Rectal smooth muscle tissue (tissue), 1 donor: ENCODE measurements at regions not wholly inside any gene's neighbourhood (a gene's known extent, or its start where the extent isn't known, plus 50 kb on each side); places are given as distances from the start of the nearest gene placed in this dataset.
"Not testable (repeated sequence)": the region's sequence is repeated elsewhere in the genome, so short reads cannot be mapped to it uniquely, and the experiment has no call there.

Experiments
- H3K27ac ChIP-seq: one replicate; pipeline ENCODE4 v1.7.0; 2013; ENCODE audit warnings: low read depth, low read length, inconsistent platforms
- H3K27me3 ChIP-seq: one replicate; pipeline ENCODE4 v1.7.0; 2013; ENCODE audit warnings: low read length; ENCODE audit not compliant: control insufficient read depth, insufficient read depth
- H3K36me3 ChIP-seq: one replicate; pipeline ENCODE4 v1.7.0; 2013; ENCODE audit warnings: low read length; ENCODE audit not compliant: control insufficient read depth, insufficient read depth
- H3K4me1 ChIP-seq: one replicate; pipeline ENCODE4 v1.7.0; 2013; ENCODE audit warnings: low read length; ENCODE audit not compliant: control insufficient read depth, insufficient read depth
- H3K4me3 ChIP-seq: one replicate; pipeline ENCODE4 v1.7.0; 2013; ENCODE audit warnings: low read length
- H3K9ac ChIP-seq: one replicate; pipeline ENCODE4 v1.7.0; 2013; ENCODE audit warnings: low read length

DNA sequence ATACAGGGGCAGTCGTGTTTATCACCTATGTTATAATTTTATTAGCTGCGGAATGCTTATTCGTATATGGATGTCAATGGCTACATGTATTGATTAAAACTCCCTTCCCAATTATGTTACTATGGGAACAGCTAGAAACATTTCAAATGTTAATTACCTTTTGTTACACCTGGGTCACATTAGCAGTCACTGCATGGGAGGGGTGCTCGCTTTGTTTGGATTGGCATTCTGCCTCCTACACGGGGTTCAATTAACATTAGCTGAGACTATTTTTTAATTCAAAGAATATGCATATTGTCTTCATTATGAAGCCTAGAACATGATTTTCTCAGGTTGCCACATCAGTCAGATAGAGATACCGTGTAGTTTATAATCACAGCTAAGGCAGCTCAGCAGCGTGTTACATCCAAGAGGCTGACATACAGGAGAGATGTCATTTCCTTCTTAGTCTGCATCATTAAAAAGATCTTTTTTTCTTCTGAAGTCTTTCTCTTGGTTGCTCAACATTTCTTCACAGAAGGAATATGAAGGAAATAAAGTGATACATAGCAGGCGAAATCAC is 76.2 kb upstream of the RPS6KA2 start:
- no peak overlapping the region for H3K9ac ChIP-seq
- H3K27me3 ChIP-seq, result no peaks in the 10 kb centered on the region
- H3K27ac ChIP-seq, result no peak overlapping the region
- no peaks in the 10 kb centered on the region for H3K36me3 ChIP-seq
- H3K4me1 ChIP-seq, result no peaks in the 10 kb centered on the region
- no peak overlapping the region for H3K4me3 ChIP-seq

DNA sequence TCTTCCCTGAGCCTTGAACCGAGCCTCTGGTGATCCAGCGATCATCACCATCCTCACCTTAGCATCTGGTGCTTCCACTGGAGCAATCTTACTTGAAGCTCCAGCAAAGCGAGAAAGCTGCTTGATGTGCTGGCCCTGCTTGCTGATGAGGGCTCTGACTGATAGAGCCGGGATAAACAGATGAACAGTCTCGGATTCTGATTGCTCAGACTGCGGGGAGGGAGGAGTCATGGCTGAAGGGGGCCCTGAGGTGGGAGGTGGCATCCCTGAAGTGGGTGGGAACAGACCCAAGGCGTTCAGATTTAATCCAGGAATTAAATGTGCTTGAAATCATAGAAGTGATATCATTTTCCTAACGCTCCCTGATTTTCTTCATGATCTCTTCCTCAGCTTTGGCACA is 74.4 kb upstream of the RPS6KA2 start:
- H3K27ac ChIP-seq, H3K36me3 ChIP-seq, H3K4me1 ChIP-seq, H3K27me3 ChIP-seq, H3K9ac ChIP-seq, H3K4me3 ChIP-seq: not testable (repeated sequence)

GRCh38 chr6:166700871-166701270 is 73.8 kb upstream of the RPS6KA2 start:
- not testable (repeated sequence) for H3K27me3 ChIP-seq, H3K9ac ChIP-seq, H3K4me3 ChIP-seq, H3K4me1 ChIP-seq, H3K36me3 ChIP-seq, H3K27ac ChIP-seq

DNA sequence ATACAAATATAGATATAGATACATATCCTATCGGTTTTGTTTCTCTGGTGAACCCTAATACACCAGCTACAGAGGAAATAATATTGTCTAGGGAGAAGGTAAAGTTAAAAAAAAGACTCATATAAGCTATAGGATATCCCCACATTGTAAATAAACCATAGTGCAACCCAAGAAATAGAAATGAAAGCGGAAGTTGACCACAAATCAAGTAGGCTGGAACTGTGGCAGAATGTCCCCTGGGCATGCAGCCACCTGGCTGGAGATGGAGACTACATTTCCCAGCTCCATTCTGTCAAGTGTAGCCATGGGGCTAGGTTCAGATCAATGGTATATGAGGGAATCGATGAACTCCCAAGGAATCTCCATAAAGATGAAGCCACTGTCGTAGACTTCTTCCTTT is 70.1 kb upstream of the RPS6KA2 start:
- Histone ChIP-seq H3K4me3 (no peak overlapping the region), H3K9ac (no peak overlapping the region), H3K27me3 (no peaks in the 10 kb centered on the region), H3K27ac (no peak overlapping the region), H3K36me3 (no peaks in the 10 kb centered on the region), H3K4me1 (no peaks in the 10 kb centered on the region)

DNA sequence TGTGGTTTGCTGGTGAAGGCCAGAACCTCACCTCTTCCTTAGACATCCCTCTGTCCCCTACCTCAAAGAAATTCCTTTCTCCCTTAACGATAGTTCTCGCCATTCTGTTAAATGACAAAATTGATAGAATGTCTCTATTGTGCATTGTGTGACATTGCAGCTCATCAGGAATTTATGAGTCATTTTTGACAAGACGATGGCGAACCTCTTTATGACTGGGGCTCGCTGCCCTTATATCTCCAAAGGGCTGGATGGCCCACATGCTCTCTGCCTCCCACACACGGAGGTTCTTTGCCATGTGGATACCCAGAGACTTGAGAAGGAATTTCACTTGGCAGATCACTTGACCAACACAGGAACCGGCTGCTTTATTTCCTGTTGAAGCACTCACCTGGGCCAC is 66.8 kb upstream of the RPS6KA2 start:
- Histone ChIP-seq H3K9ac (no peak overlapping the region), H3K27ac (no peak overlapping the region), H3K4me3 (no peak overlapping the region), H3K27me3 (peaks cover 2% of the 10 kb centered on the region), H3K36me3 (no peaks in the 10 kb centered on the region), H3K4me1 (no peaks in the 10 kb centered on the region)

GRCh38 chr6:166692723-166693302 is 65.8 kb upstream of the RPS6KA2 start:
- H3K27ac ChIP-seq, result no peak overlapping the region
- no peaks in the 10 kb centered on the region for H3K36me3 ChIP-seq
- no peak overlapping the region for H3K9ac ChIP-seq
- H3K4me1 ChIP-seq, result no peaks in the 10 kb centered on the region
- H3K27me3 ChIP-seq, result peaks cover 2% of the 10 kb centered on the region
- no peak overlapping the region for H3K4me3 ChIP-seq

DNA sequence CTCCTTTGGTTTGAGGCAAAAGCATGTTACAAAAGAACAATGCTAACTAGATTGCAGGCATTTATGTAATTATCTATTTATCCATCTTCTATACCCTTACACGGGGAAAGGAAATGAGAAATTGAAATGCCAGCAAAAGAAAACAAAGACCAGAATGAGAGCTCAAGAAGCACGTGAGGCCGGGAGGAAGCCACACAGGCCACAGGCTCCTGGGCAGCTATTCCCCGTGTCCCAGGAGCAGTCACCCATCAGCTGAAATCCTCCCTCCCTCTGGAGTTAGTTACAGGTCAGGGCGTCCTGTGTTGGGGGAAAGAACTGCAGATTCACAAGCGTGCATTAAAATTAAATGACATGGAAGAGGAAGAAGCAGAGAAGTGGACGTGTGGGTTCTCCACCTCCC is 64.7 kb upstream of the RPS6KA2 start:
- Histone ChIP-seq H3K27ac (no peak overlapping the region), H3K4me3 (no peak overlapping the region), H3K36me3 (no peaks in the 10 kb centered on the region), H3K27me3 (peaks cover 2% of the 10 kb centered on the region), H3K4me1 (no peaks in the 10 kb centered on the region), H3K9ac (no peak overlapping the region)

GRCh38 chr6:166691199-166691598 is 64.1 kb upstream of the RPS6KA2 start:
- peaks cover 2% of the 10 kb centered on the region for H3K27me3 ChIP-seq
- no peaks in the 10 kb centered on the region for H3K4me1 ChIP-seq
- H3K36me3 ChIP-seq, result no peaks in the 10 kb centered on the region
- H3K9ac ChIP-seq, result no peak overlapping the region
- H3K27ac ChIP-seq, result no peak overlapping the region
- no peak overlapping the region for H3K4me3 ChIP-seq

GRCh38 chr6:166689687-166690086 is 62.6 kb upstream of the RPS6KA2 start:
- Histone ChIP-seq H3K4me3 (no peak overlapping the region), H3K4me1 (no peaks in the 10 kb centered on the region), H3K36me3 (no peaks in the 10 kb centered on the region), H3K9ac (no peak overlapping the region), H3K27ac (no peak overlapping the region), H3K27me3 (peaks cover 2% of the 10 kb centered on the region)

GRCh38 chr6:166688901-166689300 is 61.9 kb upstream of the RPS6KA2 start:
- Histone ChIP-seq H3K27ac (no peak overlapping the region), H3K27me3 (peaks cover 2% of the 10 kb centered on the region), H3K4me3 (no peak overlapping the region), H3K4me1 (no peaks in the 10 kb centered on the region), H3K36me3 (no peaks in the 10 kb centered on the region), H3K9ac (no peak overlapping the region)

- no peak overlapping the region for H3K27ac ChIP-seq
- H3K4me3 ChIP-seq, result no peak overlapping the region
These were observed 60.8 kb upstream of the RPS6KA2 start for GRCh38 chr6:166687879-166688205.

GRCh38 chr6:166687070-166687878 is 60.2 kb upstream of the RPS6KA2 start:
- no peak overlapping the region for H3K4me3 ChIP-seq
- peaks cover 2% of the 10 kb centered on the region for H3K27me3 ChIP-seq

More at GRCh38 chr6:166687879-166688205, 60.8 kb upstream of the RPS6KA2 start:
- no peak overlapping the region for H3K9ac ChIP-seq
- no peaks in the 10 kb centered on the region for H3K36me3 ChIP-seq
- peaks cover 2% of the 10 kb centered on the region for H3K27me3 ChIP-seq
- H3K4me1 ChIP-seq, result no peaks in the 10 kb centered on the region

DNA sequence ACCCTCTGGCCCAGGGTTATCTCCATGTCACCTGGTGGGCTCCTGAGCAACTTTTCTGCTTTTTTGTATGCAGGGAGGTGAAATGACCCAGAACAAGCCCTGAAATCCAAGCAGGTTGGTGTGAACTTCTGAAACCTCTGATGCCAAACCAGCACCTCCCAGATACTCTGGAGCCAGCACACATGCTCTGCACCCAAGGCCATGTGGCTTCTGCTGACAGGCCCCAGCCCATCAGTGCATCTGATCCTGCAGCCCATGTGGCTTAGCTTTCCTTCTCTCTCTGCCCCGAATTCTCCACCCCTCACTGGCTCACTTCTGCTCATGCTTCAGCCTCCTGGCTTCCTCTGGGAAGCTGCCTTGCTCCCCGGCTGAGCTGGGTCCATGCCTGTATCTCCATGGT is 59.3 kb upstream of the RPS6KA2 start:
- no peak overlapping the region for H3K4me3 ChIP-seq
- no peak overlapping the region for H3K27ac ChIP-seq
- H3K4me1 ChIP-seq, result no peaks in the 10 kb centered on the region
- H3K9ac ChIP-seq, result no peak overlapping the region
- no peaks in the 10 kb centered on the region for H3K36me3 ChIP-seq
- peaks cover 2% of the 10 kb centered on the region for H3K27me3 ChIP-seq

More at GRCh38 chr6:166687070-166687878, 60.2 kb upstream of the RPS6KA2 start:
- H3K36me3 ChIP-seq, result no peaks in the 10 kb centered on the region
- no peak overlapping the region for H3K27ac ChIP-seq
- no peak overlapping the region for H3K9ac ChIP-seq
- no peaks in the 10 kb centered on the region for H3K4me1 ChIP-seq
